ENCODE measurements at regions not wholly inside any gene's neighbourhood (a gene's known extent, or its start where the extent isn't known, plus 50 kb on each side); places are given as distances from the start of the nearest gene placed in this dataset.
"Not testable (repeated sequence)": the region's sequence is repeated elsewhere in the genome, so short reads cannot be mapped to it uniquely, and the experiment has no call there.

DNA sequence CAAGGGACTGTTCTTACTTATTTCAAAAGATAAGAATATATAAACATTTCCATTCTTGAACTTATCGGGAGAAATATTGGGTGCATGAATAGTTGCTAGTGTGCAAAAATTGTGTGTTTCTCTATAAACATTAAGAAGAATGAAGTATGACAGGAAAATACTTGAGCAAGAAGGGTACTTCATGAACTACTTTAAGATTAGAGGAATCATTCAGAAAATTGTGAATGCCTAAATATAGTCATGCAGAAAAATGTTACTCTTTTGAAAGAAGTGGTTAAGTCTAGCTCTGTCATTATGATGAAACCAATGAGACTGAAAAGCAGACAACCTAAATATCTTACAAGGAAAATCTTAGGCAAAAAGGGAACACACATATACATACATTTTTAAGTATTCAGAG lies 207.8 kb upstream of the PCDH18 start:
- TF ChIP-seq, protein P1, sequence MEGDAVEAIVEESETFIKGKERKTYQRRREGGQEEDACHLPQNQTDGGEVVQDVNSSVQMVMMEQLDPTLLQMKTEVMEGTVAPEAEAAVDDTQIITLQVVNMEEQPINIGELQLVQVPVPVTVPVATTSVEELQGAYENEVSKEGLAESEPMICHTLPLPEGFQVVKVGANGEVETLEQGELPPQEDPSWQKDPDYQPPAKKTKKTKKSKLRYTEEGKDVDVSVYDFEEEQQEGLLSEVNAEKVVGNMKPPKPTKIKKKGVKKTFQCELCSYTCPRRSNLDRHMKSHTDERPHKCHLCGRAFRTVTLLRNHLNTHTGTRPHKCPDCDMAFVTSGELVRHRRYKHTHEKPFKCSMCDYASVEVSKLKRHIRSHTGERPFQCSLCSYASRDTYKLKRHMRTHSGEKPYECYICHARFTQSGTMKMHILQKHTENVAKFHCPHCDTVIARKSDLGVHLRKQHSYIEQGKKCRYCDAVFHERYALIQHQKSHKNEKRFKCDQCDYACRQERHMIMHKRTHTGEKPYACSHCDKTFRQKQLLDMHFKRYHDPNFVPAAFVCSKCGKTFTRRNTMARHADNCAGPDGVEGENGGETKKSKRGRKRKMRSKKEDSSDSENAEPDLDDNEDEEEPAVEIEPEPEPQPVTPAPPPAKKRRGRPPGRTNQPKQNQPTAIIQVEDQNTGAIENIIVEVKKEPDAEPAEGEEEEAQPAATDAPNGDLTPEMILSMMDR (IDR thresholded peaks at IDR 0.05; ENCODE audit: low read depth, low read length), result no peak
- no peak for DNase-seq (ENCODE audit: extremely low read depth, low read depth)

DNA sequence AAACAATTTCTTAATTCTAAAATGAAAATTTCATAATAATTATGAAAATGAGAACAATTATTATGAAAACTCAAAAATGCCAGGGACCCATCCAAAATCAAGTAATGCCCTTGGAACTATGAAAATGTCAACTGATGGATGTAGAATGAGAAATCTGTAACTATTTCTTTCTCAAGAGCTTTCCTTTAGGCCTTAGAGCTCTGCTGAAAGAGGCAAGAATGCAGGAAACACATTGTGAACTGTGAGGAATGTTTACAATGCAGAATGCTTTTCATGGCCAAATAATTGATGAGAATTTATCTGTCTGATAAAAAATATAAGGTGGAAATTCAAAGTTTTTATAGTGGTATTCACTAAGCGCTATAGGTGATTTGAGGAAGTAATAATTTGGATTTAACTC lies 207.1 kb upstream of the PCDH18 start:
- TF ChIP-seq, protein P1 (IDR thresholded peaks at IDR 0.05; ENCODE audit: low read depth, low read length), result no peak
- DNase-seq (ENCODE audit: extremely low read depth, low read depth), result no peak

DNA sequence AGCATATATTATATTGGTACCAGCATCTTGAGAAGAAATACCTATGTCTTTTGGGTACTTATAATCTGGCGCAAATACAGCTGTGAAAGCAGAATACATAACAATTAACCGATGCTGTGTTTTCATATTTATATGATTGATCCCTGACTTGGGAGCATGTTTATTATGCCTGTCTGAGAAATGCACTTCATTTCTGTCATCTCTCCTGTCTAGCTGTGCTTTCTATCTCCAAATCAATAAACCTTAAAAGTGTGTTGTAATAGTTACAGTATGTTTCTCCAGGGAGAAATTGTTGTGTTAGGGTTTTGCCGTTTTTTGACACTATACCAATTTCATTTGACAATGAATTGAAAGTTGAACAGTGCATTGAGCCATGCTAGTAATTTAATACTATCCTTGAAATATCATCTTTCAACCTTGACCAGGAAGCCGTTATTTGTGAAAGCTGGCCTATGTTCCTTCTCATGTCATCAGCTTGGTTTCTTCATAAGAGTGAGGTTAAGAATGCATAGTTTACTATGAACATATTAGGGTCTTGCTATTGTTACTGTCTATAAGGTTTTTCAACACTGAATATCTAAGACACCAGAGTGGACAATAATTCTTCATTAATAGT lies 206.2 kb upstream of the PCDH18 start:
- TF ChIP-seq, protein P1 (IDR thresholded peaks at IDR 0.05; ENCODE audit: low read depth, low read length), result no peak
- peak; percentile 3 for DNase-seq (ENCODE audit: extremely low read depth, low read depth)

DNA sequence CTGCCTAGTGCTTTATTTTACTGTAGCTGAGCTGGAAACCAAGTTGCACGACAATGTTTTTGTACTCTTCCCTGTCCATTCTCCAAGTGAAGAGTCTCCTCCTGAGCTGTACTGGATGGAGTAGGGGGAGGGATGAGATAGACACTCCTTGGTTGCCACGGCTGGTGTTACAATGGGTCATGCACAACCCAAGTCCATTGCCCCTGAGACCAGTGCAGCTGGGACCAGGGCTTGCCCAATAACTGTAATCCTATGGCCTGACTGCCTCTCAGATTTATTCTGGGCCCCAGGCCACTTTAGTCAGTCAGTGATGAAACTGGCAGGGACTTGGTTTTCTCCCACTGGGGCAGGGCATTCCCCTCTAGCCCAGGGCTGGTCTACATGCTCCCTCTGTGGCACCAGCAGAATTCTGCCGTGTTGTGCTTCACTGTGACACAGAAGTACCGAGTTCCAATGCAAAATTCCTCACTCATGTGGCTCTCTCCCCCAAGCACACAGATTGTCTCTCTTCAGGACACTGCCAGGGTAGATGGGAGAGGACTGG lies 203.3 kb upstream of the PCDH18 start:
- DNase-seq (ENCODE audit: extremely low read depth, low read depth), result no peak
- TF ChIP-seq, protein P1 (IDR thresholded peaks at IDR 0.05; ENCODE audit: low read depth, low read length), result no peak

DNA sequence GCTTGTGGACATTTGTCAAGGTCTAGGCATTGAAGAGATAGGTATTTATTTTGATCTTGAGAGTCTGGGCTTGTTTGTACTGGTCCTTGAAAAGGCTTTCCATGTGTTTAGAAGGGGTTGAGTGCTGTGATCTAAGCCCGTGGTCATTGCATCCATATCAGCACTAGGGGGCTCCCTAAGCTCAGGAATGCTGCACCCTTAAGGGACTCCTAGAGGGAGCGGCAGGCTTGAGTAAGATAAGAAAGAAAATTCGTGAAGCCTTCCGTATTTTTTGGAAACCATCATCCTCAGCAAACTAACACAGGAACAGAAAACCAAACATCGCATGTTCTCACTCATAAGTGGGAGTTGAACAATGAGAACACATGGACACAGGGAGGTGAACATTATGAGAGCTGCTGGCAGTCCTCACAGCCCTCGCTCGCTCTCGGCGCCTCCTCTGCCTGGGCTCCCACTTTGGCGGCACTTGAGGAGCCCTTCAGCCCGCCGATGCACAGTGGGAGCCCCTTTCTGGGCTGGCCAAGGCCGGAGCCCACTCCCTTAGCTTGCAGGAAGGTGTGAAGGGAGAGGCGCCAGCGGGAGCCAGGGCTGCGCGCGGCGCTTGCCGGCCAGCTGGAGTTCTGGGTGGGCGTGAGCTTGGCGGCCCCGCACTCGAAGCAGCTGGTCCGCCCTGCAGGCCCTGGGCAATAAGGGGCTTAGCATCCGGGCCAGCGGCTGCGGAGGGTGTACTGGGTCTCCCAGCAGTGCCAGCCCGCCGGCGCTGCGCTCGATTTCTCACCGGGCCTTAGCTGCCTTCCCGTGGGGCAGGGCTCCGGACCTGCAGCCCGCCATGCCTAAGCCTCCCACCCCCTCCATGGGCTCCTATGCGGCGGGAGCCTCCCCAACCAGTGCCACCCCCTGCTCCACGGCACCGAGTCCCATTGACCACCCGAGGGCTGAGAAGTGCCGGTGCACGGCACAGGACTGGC lies 201.2 kb upstream of the PCDH18 start:
- not testable (repeated sequence) for DNase-seq (ENCODE audit: extremely low read depth, low read depth)

DNA sequence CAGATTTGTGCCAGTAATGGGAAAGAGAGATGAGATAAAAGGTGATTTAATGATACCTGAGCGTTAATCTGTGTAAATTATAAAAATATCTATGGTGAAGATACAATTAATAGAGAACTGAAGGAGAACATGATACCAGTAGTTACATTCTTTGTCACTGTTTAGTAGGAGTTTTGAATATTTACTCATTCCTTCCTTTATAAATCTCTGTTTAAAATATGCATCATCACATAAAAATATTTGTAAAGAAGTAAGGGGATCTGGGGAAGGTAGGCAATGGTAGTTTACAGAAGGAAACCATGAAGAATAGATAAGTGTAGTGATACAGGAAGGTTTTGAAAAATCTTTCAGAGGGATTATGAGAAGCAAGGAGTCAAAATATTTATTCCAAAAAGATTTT lies 190.6 kb upstream of the PCDH18 start:
- DNase-seq (ENCODE audit: extremely low read depth, low read depth), result no peak
- TF ChIP-seq, protein P1 (IDR thresholded peaks at IDR 0.05; ENCODE audit: low read depth, low read length), result no peak

DNA sequence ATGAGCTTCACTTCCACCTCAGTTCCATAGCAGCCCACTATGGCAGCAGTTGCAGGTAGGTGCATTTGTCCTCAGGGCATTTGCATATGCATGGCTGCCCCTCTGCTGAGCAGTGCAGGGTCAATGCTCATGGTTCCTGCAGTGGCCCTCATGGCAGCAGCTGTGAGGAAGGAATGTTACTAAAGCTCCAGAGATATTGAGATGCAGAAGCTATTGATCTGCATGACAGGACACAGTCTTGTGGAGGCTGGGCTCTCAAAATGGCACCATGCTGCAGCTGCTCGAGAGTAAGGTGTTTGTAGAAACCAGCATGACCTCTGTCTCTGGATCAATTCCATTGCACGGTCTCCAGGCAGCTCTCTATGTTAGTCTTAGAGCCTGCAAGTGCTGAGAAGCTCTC lies 179.2 kb upstream of the PCDH18 start:
- TF ChIP-seq, protein P1 (IDR thresholded peaks at IDR 0.05; ENCODE audit: low read depth, low read length), result no peak
- no peak for DNase-seq (ENCODE audit: extremely low read depth, low read depth)
